ENCODE measurements at regions not wholly inside any gene's neighbourhood (a gene's known extent, or its start where the extent isn't known, plus 50 kb on each side); places are given as distances from the start of the nearest gene placed in this dataset.
"Not testable (repeated sequence)": the region's sequence is repeated elsewhere in the genome, so short reads cannot be mapped to it uniquely, and the experiment has no call there.

- Mint-ChIP-seq H3K36me3 (no peaks in the 10 kb centered on the region), H3K27ac (peak overlapping the region; percentile 87 to 99 (median 96)), H3K4me1 (peaks cover 81 to 87% of the 10 kb centered on the region in 2 donors), H3K27me3 (ENCODE audit: low read depth in 3 of 3) (peaks cover 0 to 4% (median 0%) of the 10 kb centered on the region in 3 donors), H3K9me3 (peaks cover 0 to 2% (median 0%) of the 10 kb centered on the region in 6 donors), H3K4me3 (peak overlapping the region; percentile 69 to 89 (median 79))
- DNase-seq, result no peak
These were observed 98.2 kb upstream of the IGLL5 start for GRCh38 chr22:22789233-22789921.

- Mint-ChIP-seq H3K27me3 (ENCODE audit: low read depth in 3 of 3) (peaks cover 0 to 4% (median 3%) of the 10 kb centered on the region in 3 donors), H3K4me1 (peaks cover 82 to 88% of the 10 kb centered on the region in 2 donors), H3K27ac (peak overlapping the region; percentile 87 to 99 (median 96)), H3K4me3 (peak overlapping the region; percentile 69 to 89 (median 79)), H3K36me3 (peaks cover 0 to 3% (median 0%) of the 10 kb centered on the region in 3 donors), H3K9me3 (peaks cover 0 to 2% (median 0%) of the 10 kb centered on the region in 6 donors)
- peak; percentile 35 to 49 (median 49) for DNase-seq
These were observed 97.4 kb upstream of the IGLL5 start for GRCh38 chr22:22789922-22790845.

GRCh38 chr22:22791438-22792181, 96.0 kb upstream of the IGLL5 start:
- peaks cover 90 to 96% of the 10 kb centered on the region in 2 donors for H3K4me1 Mint-ChIP-seq
- peaks cover 1 to 11% (median 5%) of the 10 kb centered on the region in 3 donors for H3K36me3 Mint-ChIP-seq
- no peak for DNase-seq
- H3K4me3 Mint-ChIP-seq, result peak overlapping the region; percentile 73 to 89 (median 79)
- peaks cover 0 to 7% (median 3%) of the 10 kb centered on the region in 3 donors for H3K27me3 Mint-ChIP-seq (ENCODE audit: low read depth in 3 of 3)
- H3K27ac Mint-ChIP-seq, result peak overlapping the region; percentile 87 to 99 (median 96)
- H3K9me3 Mint-ChIP-seq, result peaks cover 0 to 2% (median 0%) of the 10 kb centered on the region in 6 donors

GRCh38 chr22:22792205-22792786, 95.3 kb upstream of the IGLL5 start:
- H3K9me3 Mint-ChIP-seq; H3K27me3 Mint-ChIP-seq (ENCODE audit: low read depth in 3 of 3); DNase-seq: not testable (repeated sequence)
- peak overlapping the region; percentile 87 to 99 (median 96) for H3K27ac Mint-ChIP-seq
- peak overlapping the region; percentile 73 to 89 (median 79) for H3K4me3 Mint-ChIP-seq
- peaks cover 84 to 96% of the 10 kb centered on the region in 2 donors for H3K4me1 Mint-ChIP-seq
- peaks cover 8 to 17% (median 9%) of the 10 kb centered on the region in 3 donors for H3K36me3 Mint-ChIP-seq

- H3K4me3 Mint-ChIP-seq; H3K27ac Mint-ChIP-seq; H3K27me3 Mint-ChIP-seq (ENCODE audit: low read depth in 3 of 3); H3K9me3 Mint-ChIP-seq; DNase-seq: not testable (repeated sequence)
- peaks cover 51 to 70% of the 10 kb centered on the region in 2 donors for H3K4me1 Mint-ChIP-seq
- H3K36me3 Mint-ChIP-seq, result peaks cover 12 to 25% (median 14%) of the 10 kb centered on the region in 3 donors
These were observed 92.0 kb upstream of the IGLL5 start for GRCh38 chr22:22795639-22796038.

GRCh38 chr22:22796724-22797123, 90.9 kb upstream of the IGLL5 start:
- peaks cover 14 to 31% (median 16%) of the 10 kb centered on the region in 3 donors for H3K36me3 Mint-ChIP-seq
- H3K4me1 Mint-ChIP-seq, result peaks cover 42 to 67% of the 10 kb centered on the region in 2 donors
- H3K4me3 Mint-ChIP-seq, result peak overlapping the region in 1 of 5 donors; percentile 42
- peak overlapping the region in 3 of 6 donors; percentile 17 to 43 (median 40) for H3K27ac Mint-ChIP-seq
- peaks cover 0 to 3% (median 3%) of the 10 kb centered on the region in 3 donors for H3K27me3 Mint-ChIP-seq (ENCODE audit: low read depth in 3 of 3)
- H3K9me3 Mint-ChIP-seq, result peaks cover 0 to 9% (median 2%) of the 10 kb centered on the region in 6 donors
- no peak for DNase-seq

- H3K27me3 Mint-ChIP-seq (ENCODE audit: low read depth in 3 of 3), result peaks cover 0 to 3% (median 3%) of the 10 kb centered on the region in 3 donors
- no peak overlapping the region for H3K4me3 Mint-ChIP-seq
- peak overlapping the region in 3 of 6 donors; percentile 10 to 62 (median 40) for H3K27ac Mint-ChIP-seq
These were observed 89.4 kb upstream of the IGLL5 start for GRCh38 chr22:22798232-22798616.

GRCh38 chr22:22798716-22799115, 88.9 kb upstream of the IGLL5 start:
- peaks cover 20 to 43% (median 24%) of the 10 kb centered on the region in 3 donors for H3K36me3 Mint-ChIP-seq
- H3K27me3 Mint-ChIP-seq (ENCODE audit: low read depth in 3 of 3), result peaks cover 0 to 3% (median 3%) of the 10 kb centered on the region in 3 donors
- peaks cover 43 to 67% of the 10 kb centered on the region in 2 donors for H3K4me1 Mint-ChIP-seq
- no peak for DNase-seq
- H3K27ac Mint-ChIP-seq, result peak overlapping the region in 5 of 6 donors; percentile 18 to 72 (median 58)
- no peak overlapping the region for H3K4me3 Mint-ChIP-seq
- peaks cover 0 to 9% (median 2%) of the 10 kb centered on the region in 6 donors for H3K9me3 Mint-ChIP-seq

More at GRCh38 chr22:22798232-22798616, 89.4 kb upstream of the IGLL5 start:
- DNase-seq, result no peak
- Mint-ChIP-seq H3K9me3 (peaks cover 0 to 9% (median 2%) of the 10 kb centered on the region in 6 donors), H3K36me3 (peaks cover 20 to 41% (median 24%) of the 10 kb centered on the region in 3 donors), H3K4me1 (peaks cover 41 to 67% of the 10 kb centered on the region in 2 donors)

GRCh38 chr22:22799561-22799960, 88.1 kb upstream of the IGLL5 start:
- peak overlapping the region in 2 of 6 donors; percentile 18 to 59 for H3K27ac Mint-ChIP-seq
- DNase-seq, result no peak
- H3K9me3 Mint-ChIP-seq, result peaks cover 0 to 9% (median 2%) of the 10 kb centered on the region in 6 donors
- no peak overlapping the region for H3K4me3 Mint-ChIP-seq
- H3K36me3 Mint-ChIP-seq, result peaks cover 20 to 43% (median 24%) of the 10 kb centered on the region in 3 donors
- peaks cover 42 to 67% of the 10 kb centered on the region in 2 donors for H3K4me1 Mint-ChIP-seq
- peaks cover 0 to 3% (median 3%) of the 10 kb centered on the region in 3 donors for H3K27me3 Mint-ChIP-seq (ENCODE audit: low read depth in 3 of 3)

GRCh38 chr22:22800716-22801115, 86.9 kb upstream of the IGLL5 start:
- Mint-ChIP-seq H3K27ac (peak overlapping the region in 2 of 6 donors; percentile 40 to 53), H3K36me3 (peaks cover 24 to 38% (median 24%) of the 10 kb centered on the region in 3 donors), H3K4me3 (no peak overlapping the region)

GRCh38 chr22:22802339-22802970, 85.2 kb upstream of the IGLL5 start:
- Mint-ChIP-seq H3K4me1 (peaks cover 48 to 67% of the 10 kb centered on the region in 2 donors), H3K27me3 (ENCODE audit: low read depth in 3 of 3) (no peaks in the 10 kb centered on the region), H3K27ac (peak overlapping the region; percentile 32 to 75 (median 58)), H3K9me3 (peaks cover 0 to 5% (median 0%) of the 10 kb centered on the region in 6 donors), H3K36me3 (peaks cover 23 to 37% (median 27%) of the 10 kb centered on the region in 3 donors), H3K4me3 (peak overlapping the region in 2 of 5 donors; percentile 31 to 42)
- DNase-seq, result no peak

More at GRCh38 chr22:22800716-22801115, 86.9 kb upstream of the IGLL5 start:
- Mint-ChIP-seq H3K4me1 (peaks cover 42 to 69% of the 10 kb centered on the region in 2 donors), H3K27me3 (ENCODE audit: low read depth in 3 of 3) (peaks cover 0 to 3% (median 0%) of the 10 kb centered on the region in 3 donors), H3K9me3 (peaks cover 0 to 9% (median 2%) of the 10 kb centered on the region in 6 donors)
- no peak for DNase-seq

- Mint-ChIP-seq H3K27ac (peak overlapping the region; percentile 11 to 69 (median 55)), H3K4me3 (peak overlapping the region in 2 of 5 donors; percentile 31 to 42)
- no peak for DNase-seq
These were observed 84.2 kb upstream of the IGLL5 start for GRCh38 chr22:22803285-22803853.

More at GRCh38 chr22:22803285-22803853, 84.2 kb upstream of the IGLL5 start:
- peaks cover 0 to 1% (median 0%) of the 10 kb centered on the region in 3 donors for H3K27me3 Mint-ChIP-seq (ENCODE audit: low read depth in 3 of 3)
- H3K9me3 Mint-ChIP-seq, result peaks cover 0 to 5% (median 0%) of the 10 kb centered on the region in 6 donors
- peaks cover 50 to 67% of the 10 kb centered on the region in 2 donors for H3K4me1 Mint-ChIP-seq
- H3K36me3 Mint-ChIP-seq, result peaks cover 23 to 38% (median 30%) of the 10 kb centered on the region in 3 donors

Measured in immature natural killer cell (primary cell).